Femur (tissue), 1 donor: ENCODE measurements at regions not wholly inside any gene's neighbourhood (a gene's known extent, or its start where the extent isn't known, plus 50 kb on each side); places are given as distances from the start of the nearest gene placed in this dataset.
A peak's percentile ranks its signal among the peaks of the same experiment; 100 is the strongest.

ENCODE experiments used
- DNase-seq: peaks from one replicate; pipeline ENCODE4 v3.0.0-alpha.2; 2017

GRCh38 chr2:120554625-120555032, 181.0 kb upstream of the GLI2 start:
- DNase-seq: no peak

- no peak for DNase-seq
Measured at GRCh38 chr2:120555092-120555491, 180.6 kb upstream of the GLI2 start.

DNA sequence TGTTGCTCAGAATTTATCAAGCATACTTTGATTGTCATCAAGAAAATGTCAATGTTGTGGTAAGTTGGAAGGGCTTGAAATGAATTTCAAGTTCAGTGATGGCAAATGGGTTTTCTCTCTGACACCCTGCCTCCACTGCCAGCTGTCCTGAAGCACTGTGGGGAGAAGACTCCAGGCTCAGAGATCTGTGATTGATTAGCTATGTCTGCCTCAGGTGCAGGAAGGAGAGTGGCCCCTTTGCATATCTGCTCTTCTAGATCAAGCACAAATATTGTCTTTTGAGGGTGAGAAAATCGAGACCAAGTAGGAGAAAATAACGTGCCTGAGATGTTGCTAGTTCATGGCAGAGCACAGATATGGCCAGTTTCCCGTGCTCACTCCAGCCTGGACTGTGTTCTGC, 178.8 kb upstream of the GLI2 start:
- DNase-seq: no peak

- DNase-seq: no peak
Measured at GRCh38 chr2:120558847-120559246, 176.8 kb upstream of the GLI2 start.

GRCh38 chr2:120559401-120559800, 176.3 kb upstream of the GLI2 start:
- DNase-seq: no peak

GRCh38 chr2:120560330-120560729, 175.3 kb upstream of the GLI2 start:
- no peak for DNase-seq

GRCh38 chr2:120561379-120562035, 174.2 kb upstream of the GLI2 start:
- DNase-seq: no peak

- DNase-seq: no peak
Measured at GRCh38 chr2:120562218-120563005, 173.3 kb upstream of the GLI2 start.

- no peak for DNase-seq
Measured at GRCh38 chr2:120563616-120564015, 172.1 kb upstream of the GLI2 start.

- no peak for DNase-seq
Measured at GRCh38 chr2:120564213-120565094, 171.2 kb upstream of the GLI2 start.

- no peak for DNase-seq
Measured at GRCh38 chr2:120565095-120565460, 170.6 kb upstream of the GLI2 start.

- DNase-seq: no peak
Measured at GRCh38 chr2:120565929-120566328, 169.7 kb upstream of the GLI2 start.

DNA sequence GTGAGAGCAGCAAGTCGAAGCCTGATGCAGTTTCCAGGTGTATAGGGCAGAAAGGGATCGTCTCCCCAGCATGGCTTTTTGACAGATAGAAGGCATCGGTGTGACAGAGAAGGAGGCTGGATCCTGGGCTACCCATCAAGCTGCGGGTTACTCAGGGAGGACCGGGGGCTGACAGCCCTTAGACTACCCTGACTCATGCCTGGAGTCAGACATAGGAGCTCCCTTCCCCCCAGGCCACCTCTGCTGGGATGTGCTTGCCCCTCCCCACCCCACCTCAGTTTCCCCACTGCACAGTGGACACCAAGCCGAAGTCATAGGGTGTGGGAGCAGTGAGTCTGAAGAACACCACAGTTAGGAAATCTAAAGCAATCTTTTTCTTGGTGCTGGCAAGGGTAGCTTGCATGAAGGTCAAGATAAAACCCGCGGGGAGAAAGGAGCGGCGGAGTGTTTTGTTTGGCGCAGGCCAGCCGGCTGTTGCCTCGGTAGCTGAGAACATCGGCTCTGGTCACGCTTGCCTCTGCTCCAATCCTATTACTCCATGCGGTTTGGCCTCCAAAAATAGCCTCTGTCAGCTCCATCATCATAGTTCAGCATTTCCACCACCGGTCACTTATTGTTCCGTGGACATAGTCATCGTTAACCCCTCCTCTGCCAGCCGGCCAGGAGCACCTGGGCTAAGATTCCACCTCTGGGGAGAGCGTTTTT, 169.2 kb upstream of the GLI2 start:
- peak; percentile 88 for DNase-seq

DNA sequence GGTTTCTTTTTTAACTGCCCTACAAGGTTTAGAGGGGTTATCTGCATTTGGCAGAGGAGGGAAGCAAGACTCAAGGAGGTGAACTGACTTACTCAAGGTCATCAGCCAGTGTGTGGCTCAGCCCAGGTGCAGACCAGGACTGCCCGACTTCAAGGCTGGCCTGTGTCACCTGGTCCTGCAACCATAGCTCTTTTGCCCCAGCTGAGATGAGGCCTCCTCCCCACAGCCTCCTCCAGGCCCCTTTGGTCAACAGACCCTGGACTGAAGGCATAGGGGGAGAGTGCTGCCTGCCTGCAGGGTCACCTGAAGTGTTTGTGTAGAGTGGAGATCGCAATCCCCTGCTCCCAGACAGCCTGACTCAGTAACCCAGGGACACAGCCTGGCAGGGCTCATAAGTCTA, 168.5 kb upstream of the GLI2 start:
- DNase-seq: no peak

DNA sequence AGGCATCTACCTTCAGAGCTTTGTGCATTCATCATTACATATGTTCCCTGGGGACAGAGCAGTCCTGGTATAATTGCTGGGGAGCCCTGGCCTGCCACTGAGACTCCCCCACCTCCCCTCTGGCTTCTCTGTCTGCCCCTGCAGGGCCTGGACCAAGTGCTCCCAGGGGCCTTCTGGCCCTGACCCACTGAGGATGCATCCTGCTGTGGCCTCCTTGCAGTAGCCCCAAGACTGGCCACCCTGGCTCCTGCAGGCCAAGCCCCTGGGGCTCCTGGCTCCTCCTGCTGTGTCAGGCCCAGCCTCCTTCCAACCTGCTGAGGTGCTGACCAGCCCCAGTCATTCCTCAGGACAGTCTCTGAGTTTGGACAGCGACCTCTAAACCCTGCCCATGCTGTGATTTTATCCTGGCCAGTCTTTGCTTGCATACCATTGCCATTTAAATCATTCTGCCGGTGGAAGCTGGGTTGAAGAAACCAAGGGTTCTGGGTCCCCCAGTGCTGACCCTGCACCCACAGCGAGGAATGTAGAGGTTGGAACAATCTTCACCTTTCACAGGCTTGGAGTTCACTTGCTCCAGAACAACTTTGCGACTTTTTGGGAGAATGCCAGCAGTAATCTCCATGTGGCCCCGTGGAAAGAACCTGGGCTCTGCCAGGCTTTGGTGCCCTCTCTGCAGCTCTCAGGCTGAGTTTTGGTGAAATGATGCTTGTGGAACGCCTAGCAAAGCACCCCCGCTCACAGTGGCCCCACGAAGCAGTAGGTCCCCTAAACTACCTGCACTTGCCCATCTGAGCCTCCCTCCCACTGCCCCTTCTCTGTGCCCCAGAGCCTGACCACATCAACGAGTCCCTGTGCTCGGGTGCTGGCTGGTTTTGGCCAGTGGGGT, 167.3 kb upstream of the GLI2 start:
- DNase-seq: no peak

DNA sequence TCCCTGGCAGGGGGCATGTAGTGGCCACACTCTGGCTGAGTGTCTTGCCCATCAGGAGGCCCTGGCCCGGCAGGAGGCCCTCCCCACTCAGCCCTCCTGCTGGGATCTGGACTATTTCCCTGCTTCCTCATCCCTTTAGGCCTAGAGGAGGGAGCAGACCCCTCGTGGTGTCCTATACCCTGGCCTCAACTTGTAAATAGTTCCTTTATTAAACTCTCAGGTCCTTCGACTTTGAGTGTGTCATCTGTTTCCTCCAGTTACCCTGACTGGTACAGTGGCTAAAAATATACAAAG, 166.7 kb upstream of the GLI2 start:
- no peak for DNase-seq

GRCh38 chr2:120570001-120570400, 165.7 kb upstream of the GLI2 start:
- DNase-seq: no peak

- DNase-seq: no peak
Measured at GRCh38 chr2:120570546-120570945, 165.1 kb upstream of the GLI2 start.

DNA sequence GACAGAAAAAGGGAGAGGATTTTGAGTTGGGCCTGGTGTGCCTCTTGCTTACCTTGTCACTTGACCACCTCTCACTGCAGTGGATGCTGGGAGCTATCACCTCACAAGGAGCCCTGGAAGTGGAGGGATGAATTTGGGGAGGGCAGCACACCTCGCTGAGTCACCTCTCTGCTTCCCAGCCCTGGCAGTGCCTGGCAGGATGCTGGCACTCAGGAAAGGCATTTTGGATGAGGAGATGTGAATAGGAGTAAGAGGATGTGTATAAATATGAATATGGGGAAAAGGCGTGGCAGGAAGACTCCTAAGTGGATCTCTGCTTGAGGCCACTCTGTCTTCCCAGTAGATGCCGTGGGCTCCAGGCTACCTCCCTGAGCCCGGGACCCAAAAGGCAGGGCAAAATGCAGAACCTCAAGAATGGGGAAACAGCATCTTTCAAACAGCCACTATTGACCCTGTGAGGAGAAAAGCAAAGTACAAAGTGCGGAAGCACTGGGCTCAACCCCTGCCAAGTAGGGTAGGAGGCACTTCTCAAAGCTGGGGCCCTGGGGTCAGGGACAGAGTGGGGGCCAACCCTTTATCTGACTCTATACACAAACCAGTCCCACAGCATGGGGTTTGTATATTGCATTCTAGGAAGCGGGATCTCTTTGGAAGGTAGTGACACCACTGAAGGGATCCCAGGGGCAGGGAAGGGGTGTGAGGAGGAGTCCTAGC, 164.5 kb upstream of the GLI2 start:
- no peak for DNase-seq

DNA sequence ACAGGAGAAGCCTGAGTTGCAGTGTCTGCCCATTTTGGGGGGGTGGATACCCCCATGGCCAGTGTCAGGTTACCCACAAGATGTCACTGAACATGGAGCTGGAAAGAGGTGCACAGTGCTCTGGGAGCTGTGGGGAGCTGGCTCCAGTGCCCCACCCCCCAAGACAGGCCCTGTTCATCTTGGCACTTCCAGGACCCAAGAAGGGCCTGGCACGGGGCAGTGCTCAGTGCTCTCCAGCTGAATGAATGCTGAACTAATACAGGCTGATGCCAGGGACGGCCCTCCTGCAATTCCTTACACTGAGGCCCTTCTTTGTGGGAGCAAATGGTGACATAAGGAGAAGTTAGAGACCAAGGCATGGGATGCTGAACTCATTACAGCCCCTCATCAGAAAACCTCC, 163.4 kb upstream of the GLI2 start:
- no peak for DNase-seq

DNA sequence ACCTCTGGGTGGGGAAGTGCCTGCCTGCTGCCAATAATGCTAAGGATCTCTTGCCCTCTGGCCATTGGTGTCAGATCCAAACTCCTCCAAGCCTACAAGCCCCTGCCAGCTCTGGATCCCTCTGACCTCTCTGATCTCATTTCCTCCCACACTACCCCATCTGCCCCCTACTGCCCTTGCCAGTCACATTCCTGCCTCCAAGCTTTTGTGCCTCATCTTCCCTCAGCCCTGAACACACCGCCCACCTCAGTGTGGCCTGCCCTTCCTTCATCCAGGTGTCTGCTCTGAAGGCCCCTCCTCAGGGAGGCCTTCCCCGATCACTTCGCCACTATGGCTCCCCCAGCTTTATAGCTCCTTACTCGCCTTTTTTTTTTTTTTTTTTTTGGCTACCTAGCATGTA, 161.0 kb upstream of the GLI2 start:
- no peak for DNase-seq

- no peak for DNase-seq
Measured at GRCh38 chr2:120575966-120576365, 159.7 kb upstream of the GLI2 start.
